ENCODE measurements at regions not wholly inside any gene's neighbourhood (a gene's known extent, or its start where the extent isn't known, plus 50 kb on each side); places are given as distances from the start of the nearest gene placed in this dataset.

GRCh38 chr3:80496452-80496851 lies 728.7 kb upstream of the ROBO1 start:
- H3K27ac Mint-ChIP-seq: no peak overlapping the region
- H3K36me3 Mint-ChIP-seq (ENCODE audit: low read depth): no peaks in the 10 kb centered on the region
- no peak overlapping the region for H3K4me3 Mint-ChIP-seq
- no peaks in the 10 kb centered on the region for H3K27me3 Mint-ChIP-seq (ENCODE audit: low read depth)
- H3K9me3 Mint-ChIP-seq: peaks cover 12% of the 10 kb centered on the region
- H3K4me1 Mint-ChIP-seq (ENCODE audit: low read depth): no peaks in the 10 kb centered on the region

- Mint-ChIP-seq H3K27me3 (ENCODE audit: low read depth) (no peaks in the 10 kb centered on the region), H3K4me3 (no peak overlapping the region), H3K27ac (no peak overlapping the region), H3K36me3 (ENCODE audit: low read depth) (no peaks in the 10 kb centered on the region), H3K9me3 (no peaks in the 10 kb centered on the region), H3K4me1 (ENCODE audit: low read depth) (no peaks in the 10 kb centered on the region)
Measured at GRCh38 chr3:80492162-80492561, 724.4 kb upstream of the ROBO1 start.

GRCh38 chr3:80472961-80473360 lies 705.2 kb upstream of the ROBO1 start:
- H3K4me1 Mint-ChIP-seq (ENCODE audit: low read depth): no peaks in the 10 kb centered on the region
- H3K36me3 Mint-ChIP-seq (ENCODE audit: low read depth): no peaks in the 10 kb centered on the region
- no peak overlapping the region for H3K27ac Mint-ChIP-seq
- H3K9me3 Mint-ChIP-seq: peaks cover 14% of the 10 kb centered on the region
- no peak overlapping the region for H3K4me3 Mint-ChIP-seq
- no peaks in the 10 kb centered on the region for H3K27me3 Mint-ChIP-seq (ENCODE audit: low read depth)

GRCh38 chr3:80472459-80472858 lies 704.7 kb upstream of the ROBO1 start:
- H3K4me3 Mint-ChIP-seq: no peak overlapping the region
- H3K4me1 Mint-ChIP-seq (ENCODE audit: low read depth): no peaks in the 10 kb centered on the region
- peaks cover 13% of the 10 kb centered on the region for H3K9me3 Mint-ChIP-seq
- H3K27me3 Mint-ChIP-seq (ENCODE audit: low read depth): no peaks in the 10 kb centered on the region
- no peak overlapping the region for H3K27ac Mint-ChIP-seq
- H3K36me3 Mint-ChIP-seq (ENCODE audit: low read depth): no peaks in the 10 kb centered on the region

GRCh38 chr3:80470433-80470832 lies 702.6 kb upstream of the ROBO1 start:
- no peak overlapping the region for H3K27ac Mint-ChIP-seq
- H3K4me3 Mint-ChIP-seq: no peak overlapping the region
- H3K9me3 Mint-ChIP-seq: peaks cover 27% of the 10 kb centered on the region
- H3K4me1 Mint-ChIP-seq (ENCODE audit: low read depth): no peaks in the 10 kb centered on the region
- no peaks in the 10 kb centered on the region for H3K27me3 Mint-ChIP-seq (ENCODE audit: low read depth)
- H3K36me3 Mint-ChIP-seq (ENCODE audit: low read depth): no peaks in the 10 kb centered on the region

- Mint-ChIP-seq H3K27ac (no peak overlapping the region), H3K36me3 (ENCODE audit: low read depth) (no peaks in the 10 kb centered on the region), H3K4me3 (no peak overlapping the region), H3K9me3 (peaks cover 20% of the 10 kb centered on the region), H3K27me3 (ENCODE audit: low read depth) (no peaks in the 10 kb centered on the region), H3K4me1 (ENCODE audit: low read depth) (no peaks in the 10 kb centered on the region)
Measured at GRCh38 chr3:80465746-80466145, 697.9 kb upstream of the ROBO1 start.

- Mint-ChIP-seq H3K4me3 (no peak overlapping the region), H3K9me3 (no peaks in the 10 kb centered on the region), H3K27ac (no peak overlapping the region), H3K27me3 (ENCODE audit: low read depth) (no peaks in the 10 kb centered on the region), H3K4me1 (ENCODE audit: low read depth) (no peaks in the 10 kb centered on the region), H3K36me3 (ENCODE audit: low read depth) (no peaks in the 10 kb centered on the region)
Measured at GRCh38 chr3:80451393-80451792, 683.6 kb upstream of the ROBO1 start.

GRCh38 chr3:80445641-80446040 lies 677.8 kb upstream of the ROBO1 start:
- Mint-ChIP-seq H3K4me1 (ENCODE audit: low read depth) (no peaks in the 10 kb centered on the region), H3K36me3 (ENCODE audit: low read depth) (no peaks in the 10 kb centered on the region), H3K27ac (no peak overlapping the region), H3K4me3 (no peak overlapping the region), H3K9me3 (no peaks in the 10 kb centered on the region), H3K27me3 (ENCODE audit: low read depth) (no peaks in the 10 kb centered on the region)

- H3K36me3 Mint-ChIP-seq (ENCODE audit: low read depth): no peaks in the 10 kb centered on the region
- H3K4me3 Mint-ChIP-seq: no peak overlapping the region
- H3K9me3 Mint-ChIP-seq: no peaks in the 10 kb centered on the region
- H3K27me3 Mint-ChIP-seq (ENCODE audit: low read depth): no peaks in the 10 kb centered on the region
- H3K4me1 Mint-ChIP-seq (ENCODE audit: low read depth): no peaks in the 10 kb centered on the region
- no peak overlapping the region for H3K27ac Mint-ChIP-seq
Measured at GRCh38 chr3:80445053-80445452, 677.3 kb upstream of the ROBO1 start.

GRCh38 chr3:80439490-80439889 lies 671.7 kb upstream of the ROBO1 start:
- Mint-ChIP-seq H3K9me3 (no peaks in the 10 kb centered on the region), H3K27ac (no peak overlapping the region), H3K36me3 (ENCODE audit: low read depth) (no peaks in the 10 kb centered on the region), H3K27me3 (ENCODE audit: low read depth) (no peaks in the 10 kb centered on the region), H3K4me1 (ENCODE audit: low read depth) (no peaks in the 10 kb centered on the region), H3K4me3 (no peak overlapping the region)

- H3K27me3 Mint-ChIP-seq (ENCODE audit: low read depth): no peaks in the 10 kb centered on the region
- H3K36me3 Mint-ChIP-seq (ENCODE audit: low read depth): no peaks in the 10 kb centered on the region
- H3K4me1 Mint-ChIP-seq (ENCODE audit: low read depth): no peaks in the 10 kb centered on the region
- H3K4me3 Mint-ChIP-seq: no peak overlapping the region
- H3K9me3 Mint-ChIP-seq: peaks cover 15% of the 10 kb centered on the region
- no peak overlapping the region for H3K27ac Mint-ChIP-seq
Measured at GRCh38 chr3:80434366-80434765, 666.6 kb upstream of the ROBO1 start.

- no peak overlapping the region for H3K27ac Mint-ChIP-seq
- H3K27me3 Mint-ChIP-seq (ENCODE audit: low read depth): no peaks in the 10 kb centered on the region
- no peaks in the 10 kb centered on the region for H3K4me1 Mint-ChIP-seq (ENCODE audit: low read depth)
- H3K4me3 Mint-ChIP-seq: no peak overlapping the region
- H3K9me3 Mint-ChIP-seq: peaks cover 26% of the 10 kb centered on the region
- H3K36me3 Mint-ChIP-seq (ENCODE audit: low read depth): no peaks in the 10 kb centered on the region
Measured at GRCh38 chr3:80424951-80425350, 657.2 kb upstream of the ROBO1 start.

GRCh38 chr3:80408030-80408721 lies 640.4 kb upstream of the ROBO1 start:
- Mint-ChIP-seq H3K27me3 (ENCODE audit: low read depth) (no peaks in the 10 kb centered on the region), H3K4me1 (ENCODE audit: low read depth) (no peaks in the 10 kb centered on the region), H3K4me3 (no peak overlapping the region), H3K36me3 (ENCODE audit: low read depth) (no peaks in the 10 kb centered on the region), H3K27ac (no peak overlapping the region), H3K9me3 (peaks cover 11% of the 10 kb centered on the region)

GRCh38 chr3:80405618-80406017 lies 637.8 kb upstream of the ROBO1 start:
- peaks cover 7% of the 10 kb centered on the region for H3K9me3 Mint-ChIP-seq
- no peak overlapping the region for H3K27ac Mint-ChIP-seq
- no peaks in the 10 kb centered on the region for H3K27me3 Mint-ChIP-seq (ENCODE audit: low read depth)
- H3K4me1 Mint-ChIP-seq (ENCODE audit: low read depth): no peaks in the 10 kb centered on the region
- no peaks in the 10 kb centered on the region for H3K36me3 Mint-ChIP-seq (ENCODE audit: low read depth)
- no peak overlapping the region for H3K4me3 Mint-ChIP-seq

GRCh38 chr3:80395023-80395422 lies 627.2 kb upstream of the ROBO1 start:
- peaks cover 12% of the 10 kb centered on the region for H3K9me3 Mint-ChIP-seq
- no peaks in the 10 kb centered on the region for H3K36me3 Mint-ChIP-seq (ENCODE audit: low read depth)
- no peaks in the 10 kb centered on the region for H3K4me1 Mint-ChIP-seq (ENCODE audit: low read depth)
- no peaks in the 10 kb centered on the region for H3K27me3 Mint-ChIP-seq (ENCODE audit: low read depth)
- H3K4me3 Mint-ChIP-seq: no peak overlapping the region
- H3K27ac Mint-ChIP-seq: no peak overlapping the region

GRCh38 chr3:80391573-80391972 lies 623.8 kb upstream of the ROBO1 start:
- Mint-ChIP-seq H3K36me3 (ENCODE audit: low read depth) (no peaks in the 10 kb centered on the region), H3K9me3 (peaks cover 12% of the 10 kb centered on the region), H3K27ac (no peak overlapping the region), H3K27me3 (ENCODE audit: low read depth) (no peaks in the 10 kb centered on the region), H3K4me3 (no peak overlapping the region), H3K4me1 (ENCODE audit: low read depth) (no peaks in the 10 kb centered on the region)
